Myocyte (in vitro differentiated cells): ENCODE measurements at regions not wholly inside any gene's neighbourhood (a gene's known extent, or its start where the extent isn't known, plus 50 kb on each side); places are given as distances from the start of the nearest gene placed in this dataset.

Experiments
- DNase-seq: peaks from one replicate; pipeline ENCODE4 v3.0.0-alpha.2; 2012; ENCODE audit warnings: low read depth

DNA sequence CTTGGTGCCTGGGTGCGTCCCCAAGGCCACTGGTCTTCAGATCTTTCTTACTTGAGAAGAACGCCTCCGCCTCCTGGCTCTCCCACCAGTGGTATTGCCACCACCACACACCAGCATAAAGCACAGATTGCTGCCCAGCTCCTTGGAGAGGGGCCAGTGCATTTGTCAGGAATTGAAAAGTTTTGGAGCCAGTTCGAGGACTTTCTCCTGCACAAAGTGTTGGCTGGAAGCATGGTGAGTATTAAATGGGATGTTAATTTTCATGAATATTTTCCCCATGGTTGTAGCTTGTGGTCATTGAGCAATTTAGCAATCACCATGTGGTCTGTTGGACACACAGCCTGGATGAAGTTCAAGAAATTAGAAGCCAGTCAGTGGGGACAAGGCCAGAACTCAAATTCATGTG, 684.6 kb upstream of the FANCL start:
- DNase-seq = no peak

DNA sequence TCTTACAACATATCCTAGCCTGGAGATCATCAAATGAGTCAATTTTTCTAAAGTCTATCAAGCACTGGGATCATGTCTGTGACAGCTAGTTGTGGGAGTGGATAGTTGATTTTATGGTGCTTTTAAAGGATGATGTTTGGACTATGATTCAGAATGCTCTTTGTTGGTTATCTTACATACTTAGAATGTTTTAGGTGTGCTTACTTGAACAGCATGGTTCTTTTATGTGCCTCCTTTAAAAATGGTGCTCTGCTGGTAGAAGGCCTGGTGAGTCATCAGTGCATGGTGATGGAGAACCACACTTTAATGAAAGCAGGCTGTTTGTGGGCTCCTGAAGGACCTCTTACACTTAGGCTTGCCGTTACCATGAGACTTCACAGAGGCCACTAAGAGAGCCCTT, 682.7 kb upstream of the FANCL start:
- no peak for DNase-seq

DNA sequence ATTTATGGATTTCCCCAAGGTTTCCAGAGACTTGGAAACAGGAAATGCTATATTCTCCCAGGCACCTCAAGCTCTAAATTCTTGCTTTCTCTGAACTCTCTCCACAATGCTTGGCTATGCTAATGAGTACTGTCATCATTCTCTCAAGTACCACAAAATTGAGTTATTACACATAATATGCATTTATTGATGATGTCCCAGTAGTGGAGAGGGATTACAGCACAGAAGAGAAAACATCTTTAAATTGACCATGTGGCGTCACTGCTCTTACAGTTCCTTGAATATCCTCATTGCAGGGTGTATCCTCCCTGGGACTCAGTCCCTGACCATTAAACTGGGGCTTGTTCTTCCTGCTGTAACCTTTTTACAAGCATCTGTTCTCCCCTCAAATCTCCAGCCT, 681.1 kb upstream of the FANCL start:
- DNase-seq = no peak

DNA sequence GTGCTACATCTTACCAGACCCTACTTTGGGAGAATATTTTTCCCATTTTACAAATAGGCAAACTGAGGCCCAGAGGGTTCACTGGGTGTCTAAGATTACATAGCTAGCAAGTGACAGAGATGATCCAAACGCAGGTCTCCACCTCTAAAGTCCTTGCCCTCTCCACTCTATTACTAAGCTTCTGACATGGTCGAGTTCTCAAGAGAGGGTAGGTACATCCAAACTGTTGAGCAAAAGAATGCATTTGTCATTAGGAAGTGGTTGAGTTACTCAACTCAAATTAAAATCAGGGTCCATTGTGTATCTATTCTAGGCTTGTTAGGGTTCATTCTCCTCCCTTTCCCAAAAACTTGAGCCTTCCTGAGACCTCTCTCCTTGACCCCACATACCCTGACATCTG, 680.6 kb upstream of the FANCL start:
- DNase-seq = no peak

DNA sequence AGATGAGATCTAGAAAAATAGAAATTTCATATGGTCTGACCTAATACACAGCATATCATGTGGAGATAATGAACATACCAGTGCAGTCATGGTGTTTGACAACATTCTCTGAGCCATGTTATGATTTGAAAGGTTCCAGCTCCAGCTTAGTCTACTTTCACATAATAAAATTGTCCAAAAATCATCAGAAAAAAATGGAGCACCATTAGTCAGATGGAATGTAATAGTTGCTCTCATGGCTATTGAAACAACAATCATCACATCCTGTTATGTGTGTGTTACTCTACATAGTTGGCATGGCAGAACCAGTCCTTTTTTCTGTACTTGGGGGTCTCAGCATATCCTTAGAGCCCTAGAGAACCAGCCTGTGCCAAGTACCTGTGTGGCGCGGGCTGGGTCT, 678.9 kb upstream of the FANCL start:
- DNase-seq = no peak

DNA sequence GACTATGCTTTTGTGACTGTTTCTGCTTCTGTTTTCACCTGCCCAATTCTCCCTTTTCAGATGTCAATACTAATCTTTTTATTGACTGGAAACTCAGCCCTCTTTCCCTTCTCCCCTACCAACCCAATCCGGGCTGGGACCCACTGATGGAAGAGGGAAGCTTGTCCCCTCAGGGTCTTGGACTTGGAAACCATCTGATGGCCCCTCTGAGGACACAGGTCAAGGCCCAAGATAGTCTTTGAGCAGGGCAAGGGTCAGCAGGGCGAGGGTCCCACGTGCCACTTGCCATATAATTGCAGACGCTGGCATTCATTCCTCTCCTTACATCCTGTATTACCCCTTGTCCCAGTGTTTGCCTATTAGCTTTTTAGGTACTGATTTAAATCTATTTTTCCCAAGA, 678.2 kb upstream of the FANCL start:
- DNase-seq = no peak

DNA sequence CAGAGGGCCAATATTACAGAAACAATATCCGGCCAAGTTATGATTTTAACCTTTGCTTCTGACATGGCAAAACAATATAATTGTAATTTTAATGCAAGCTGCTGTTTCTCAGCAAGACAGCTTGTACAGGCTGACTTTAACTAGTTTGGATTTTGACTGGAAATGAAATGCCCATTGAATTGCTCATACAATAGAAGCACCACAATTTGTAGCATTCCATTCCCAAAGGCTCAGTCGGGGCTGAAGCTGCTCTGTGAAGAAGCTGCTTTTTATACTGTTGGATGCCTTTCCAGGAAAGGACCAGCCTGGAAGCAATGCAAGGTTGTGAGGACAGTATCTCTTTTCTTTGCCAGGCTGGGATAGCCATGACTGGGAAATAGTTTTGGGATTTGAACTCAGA, 677.0 kb upstream of the FANCL start:
- DNase-seq = no peak

DNA sequence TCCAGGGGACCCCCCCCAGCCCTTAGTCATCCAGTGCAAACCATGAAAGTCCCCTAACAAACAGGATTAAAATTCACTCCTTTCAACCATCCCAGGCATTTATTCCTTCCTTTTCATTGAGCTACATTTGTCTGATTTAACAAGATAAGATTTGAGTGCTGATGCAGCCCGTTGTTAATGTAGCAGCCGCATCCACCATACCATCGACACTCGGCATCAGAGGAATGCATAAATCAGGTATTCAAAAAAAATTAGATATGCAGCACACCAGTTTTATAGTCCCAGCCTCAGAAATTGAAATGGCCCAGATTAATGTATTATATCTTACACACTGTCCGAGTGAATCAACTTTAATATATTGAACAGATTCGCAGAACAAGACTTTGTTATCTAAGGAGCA, 676.5 kb upstream of the FANCL start:
- DNase-seq = no peak

DNA sequence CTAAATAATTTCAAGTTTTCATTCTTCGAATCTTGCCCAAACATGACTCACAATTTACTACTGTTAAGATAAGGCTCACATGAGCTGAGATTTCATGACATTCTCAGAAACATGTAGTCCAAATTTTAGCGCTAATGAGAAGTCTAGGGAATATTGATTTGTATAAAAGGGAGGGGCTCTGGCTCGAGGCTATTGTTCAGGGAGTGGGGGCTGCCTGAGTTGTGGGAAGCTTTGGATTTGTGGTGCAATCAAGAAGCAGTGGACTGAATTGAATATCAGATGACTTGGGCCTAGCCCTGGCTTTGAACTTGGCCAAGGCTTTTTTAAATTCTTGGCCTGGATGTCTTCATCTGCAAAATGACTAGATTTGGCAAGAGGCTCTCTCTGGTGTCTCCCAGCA, 674.9 kb upstream of the FANCL start:
- no peak for DNase-seq

DNA sequence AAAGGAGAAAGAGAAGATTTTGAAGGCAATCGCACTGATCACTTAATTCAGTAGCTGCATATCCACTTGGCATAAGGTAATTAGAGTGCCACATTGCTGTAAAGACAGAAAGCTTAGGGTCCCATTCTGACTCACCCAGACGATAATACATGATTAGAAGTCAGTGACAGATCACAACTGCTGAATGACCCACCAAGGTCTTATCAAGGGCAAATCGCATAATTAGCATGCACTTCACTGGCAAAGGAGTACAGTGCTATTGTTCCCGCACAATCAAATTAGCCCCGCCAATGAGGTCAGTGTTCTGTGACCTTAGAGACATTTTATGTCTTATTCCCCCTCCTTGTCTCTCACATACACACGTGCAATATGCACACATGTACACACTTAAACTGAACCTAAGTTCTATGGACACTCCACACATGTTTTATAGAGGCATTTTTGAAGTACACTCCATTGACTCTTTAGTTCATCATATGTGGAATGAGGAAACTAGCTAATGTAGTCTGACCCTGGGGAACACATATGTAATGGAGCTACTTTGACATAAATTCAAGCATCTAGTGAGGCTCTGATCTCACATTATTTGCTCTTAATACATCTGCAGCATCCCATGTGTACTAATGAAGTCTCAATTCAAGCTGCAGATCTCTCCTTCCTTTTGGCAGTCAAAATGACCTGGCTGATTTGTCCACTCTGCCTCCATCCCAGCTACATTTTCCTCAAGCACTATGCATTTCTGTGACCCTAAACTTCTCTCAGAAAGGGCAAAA, 673.8 kb upstream of the FANCL start:
- DNase-seq = no peak

DNA sequence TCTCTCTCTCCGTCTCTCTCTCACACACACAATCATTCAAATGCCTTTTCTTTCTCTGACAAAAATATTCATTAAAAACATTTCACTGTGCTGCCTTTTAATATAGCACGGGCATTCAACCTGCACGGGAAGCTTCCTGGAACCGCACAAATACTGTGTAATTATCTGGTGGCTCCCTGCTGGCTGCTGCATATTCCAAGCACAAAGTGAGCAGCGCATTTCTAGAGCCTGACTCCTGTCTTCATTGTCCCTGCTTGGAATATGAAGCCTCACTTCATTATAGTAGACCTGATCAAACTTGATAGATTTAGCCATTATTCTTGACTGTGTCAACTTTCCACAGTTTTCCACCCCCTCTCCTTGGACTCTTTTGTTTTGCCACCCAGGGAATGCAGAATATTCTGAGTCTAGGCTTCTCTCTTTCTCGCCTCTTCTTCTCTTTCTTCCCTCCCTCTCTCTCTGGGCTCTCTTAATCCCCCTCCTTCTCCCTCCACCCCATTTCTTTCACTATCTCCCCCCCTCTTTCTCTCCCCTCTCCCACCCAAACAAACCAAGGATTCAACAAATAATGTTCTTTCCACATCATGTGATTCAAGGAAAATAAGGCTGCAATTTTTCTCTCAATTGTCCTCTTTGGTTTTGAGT, 672.1 kb upstream of the FANCL start:
- DNase-seq = no peak

DNA sequence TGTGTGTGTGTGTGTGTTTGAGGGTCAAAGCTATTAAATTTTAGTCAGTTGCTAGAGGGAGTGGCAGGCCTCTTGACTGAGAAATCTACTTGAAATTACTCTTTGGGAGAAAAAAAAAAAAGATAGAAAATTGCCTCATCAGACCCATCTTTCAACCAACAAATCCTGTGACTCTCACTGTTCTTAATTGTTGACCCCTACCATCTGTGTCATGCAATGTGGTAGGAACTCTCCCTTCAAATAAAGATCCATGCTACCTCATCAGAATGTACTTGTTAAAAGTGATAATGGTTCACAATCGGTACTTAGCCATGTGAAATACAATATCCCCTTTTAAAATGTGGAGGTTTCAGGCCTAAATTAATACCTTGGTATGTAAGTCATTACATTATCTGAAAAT, 670.8 kb upstream of the FANCL start:
- DNase-seq = no peak

DNA sequence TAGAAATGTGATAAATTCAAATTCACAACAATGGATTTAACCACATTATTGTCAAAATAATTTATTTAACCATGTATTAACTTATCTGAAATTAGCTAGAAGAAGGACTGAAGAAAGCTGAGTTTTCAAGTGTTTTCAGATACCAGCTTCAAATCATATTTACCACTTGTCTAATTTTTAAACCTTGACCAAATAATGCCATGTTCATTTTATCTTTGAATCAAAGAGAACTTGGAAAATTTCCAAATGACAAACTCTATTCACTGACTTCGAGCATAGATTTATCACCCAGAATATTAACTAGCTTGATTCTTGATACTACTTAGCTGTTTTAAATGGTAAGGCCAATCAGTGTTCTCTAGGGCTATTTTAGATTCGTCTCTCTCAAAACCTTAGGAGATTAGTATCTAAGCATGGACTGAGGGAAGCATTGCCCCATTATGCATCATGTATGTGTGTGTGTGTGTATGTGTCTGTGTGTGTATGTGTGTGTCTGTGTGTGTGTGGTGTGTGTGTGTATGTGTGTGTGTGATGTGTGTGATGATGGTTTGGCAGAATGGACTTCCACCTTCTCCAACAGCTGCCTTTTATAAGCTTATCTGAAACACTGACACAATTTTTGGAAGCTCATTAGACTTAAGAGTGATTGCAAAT, 667.5 kb upstream of the FANCL start:
- no peak for DNase-seq

DNA sequence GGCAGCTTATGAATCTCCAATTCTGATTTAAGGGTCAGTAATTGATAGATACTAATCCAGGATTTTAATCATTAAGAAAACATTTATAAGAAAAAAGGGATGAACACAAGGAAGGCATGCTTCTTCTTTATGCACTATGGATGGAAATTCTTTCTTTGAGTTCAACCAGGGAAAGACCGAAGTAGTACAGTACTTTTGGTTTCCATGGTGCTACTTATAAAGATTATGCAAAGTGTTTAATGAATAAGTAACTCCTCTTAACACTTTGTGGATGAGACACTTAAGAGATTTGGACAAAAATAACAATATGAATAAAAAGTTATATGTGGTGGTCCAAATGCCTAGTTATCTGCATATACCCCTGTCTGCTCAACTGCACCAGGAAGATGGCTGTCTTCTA, 666.5 kb upstream of the FANCL start:
- DNase-seq = no peak

DNA sequence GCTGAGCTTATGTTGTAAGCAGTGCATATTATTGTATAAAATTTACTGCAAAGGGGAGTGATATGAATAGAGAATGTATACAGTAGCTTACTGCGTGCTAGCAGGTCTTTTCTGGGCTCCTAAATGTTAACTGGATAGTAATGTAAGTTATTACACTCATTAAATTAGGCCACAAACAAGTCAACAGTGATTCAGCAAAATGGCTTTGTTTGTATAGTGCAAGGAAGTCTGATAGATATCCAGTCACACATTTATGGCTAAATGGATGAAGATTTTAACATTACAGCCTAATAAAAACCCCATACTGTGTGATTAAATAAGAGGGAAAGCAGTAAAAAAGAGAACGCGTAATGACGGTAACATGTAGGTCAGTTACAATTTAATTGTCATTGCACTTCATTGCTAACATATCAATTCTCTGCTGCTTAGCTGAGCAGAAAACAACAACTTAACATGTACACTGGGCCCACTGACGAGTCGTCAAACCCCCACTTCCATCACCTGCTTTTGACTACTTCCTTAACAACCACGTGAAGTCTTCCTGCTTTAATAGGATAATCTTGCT, 665.0 kb upstream of the FANCL start:
- no peak for DNase-seq

DNA sequence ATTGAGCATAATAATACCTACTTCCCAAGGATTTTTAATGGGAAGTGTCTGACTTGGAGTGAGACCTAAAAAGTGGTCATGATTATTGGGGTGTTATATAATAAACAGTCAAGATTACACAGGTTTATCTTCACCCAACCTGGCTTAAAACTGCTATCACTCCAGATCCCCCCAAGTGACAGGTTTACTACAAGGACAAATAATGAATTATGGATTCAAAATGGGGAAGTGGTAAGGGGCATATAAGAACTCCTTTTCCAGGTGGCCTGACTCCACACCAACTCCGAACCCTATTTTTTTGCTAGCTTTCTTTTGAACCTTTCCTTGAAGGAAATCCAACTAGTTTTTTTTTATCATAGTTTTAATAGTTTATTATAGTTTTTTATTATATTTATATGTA, 663.0 kb upstream of the FANCL start:
- DNase-seq = no peak

DNA sequence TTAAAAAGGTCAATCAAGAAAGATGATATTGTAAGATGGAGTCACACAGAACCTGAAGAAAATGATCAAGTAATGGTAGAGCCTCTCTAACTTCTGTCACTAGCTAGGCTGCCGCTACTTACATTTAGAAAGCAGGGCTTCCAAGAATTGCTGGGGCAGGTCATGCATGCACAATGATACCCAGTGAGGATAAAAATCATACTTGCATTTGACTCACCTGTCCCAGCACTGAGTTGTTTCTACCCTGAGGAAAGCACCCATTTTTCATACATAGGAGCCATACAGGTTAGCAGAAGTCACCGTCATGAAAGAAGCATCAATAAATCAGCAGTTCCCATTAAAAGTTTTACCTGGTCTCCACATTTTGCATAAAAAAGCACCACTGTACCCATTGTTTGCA, 662.3 kb upstream of the FANCL start:
- no peak for DNase-seq

DNA sequence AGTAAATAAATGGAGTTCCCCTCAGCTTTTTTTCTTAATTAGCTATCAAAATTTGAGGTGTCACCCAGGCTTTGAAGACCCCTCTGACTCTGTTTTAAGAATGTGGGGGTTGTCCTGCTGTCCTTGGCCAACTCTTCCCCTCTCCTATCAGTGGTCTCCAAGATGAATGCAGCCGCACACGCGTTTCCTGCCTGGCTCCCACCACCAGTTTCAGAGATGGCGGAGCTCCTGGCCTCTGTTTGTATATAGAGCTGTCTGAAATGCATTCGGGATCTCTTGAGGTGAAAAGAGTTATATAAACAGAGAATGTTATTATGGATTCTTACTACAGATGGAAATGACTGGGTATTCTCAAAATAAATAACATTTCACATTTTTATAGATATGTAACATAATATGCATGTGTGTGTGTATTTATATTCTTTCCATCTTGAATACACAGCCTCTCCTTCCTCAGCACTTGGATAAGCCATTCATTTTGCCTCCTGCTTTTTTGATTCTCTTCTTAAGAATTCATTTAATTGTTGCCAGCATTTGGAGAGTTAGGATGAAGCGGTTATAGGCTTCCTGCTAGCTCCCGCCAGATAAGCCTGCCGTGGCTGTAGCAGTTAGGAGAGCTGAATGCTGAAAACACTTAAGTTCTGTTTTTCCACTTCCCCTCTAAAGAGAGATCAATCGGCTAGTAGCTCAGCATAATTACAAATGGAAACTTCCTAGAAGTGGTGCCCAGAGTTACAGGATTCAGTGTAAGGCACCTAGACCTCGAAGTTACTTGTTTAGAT, 659.3 kb upstream of the FANCL start:
- DNase-seq = no peak

DNA sequence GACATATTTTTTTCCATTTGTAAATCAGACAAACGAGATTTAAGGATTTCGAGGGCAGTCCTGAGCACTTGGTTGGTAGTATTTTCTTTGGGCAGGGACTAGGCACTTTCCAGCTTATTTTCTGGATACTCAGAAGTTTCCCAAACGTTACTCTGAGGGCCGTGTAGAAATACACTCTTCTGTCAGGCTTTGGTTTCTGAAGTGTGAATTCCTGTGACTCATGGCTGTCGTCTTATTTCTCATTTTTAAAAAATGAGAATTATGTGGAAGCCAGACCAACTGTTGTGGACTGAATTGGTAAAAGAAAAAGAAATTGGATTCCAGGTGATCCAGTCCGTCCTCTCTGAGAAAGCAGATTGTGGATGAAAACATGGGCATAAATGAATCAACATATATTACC, 658.6 kb upstream of the FANCL start:
- DNase-seq = peak; percentile 8

DNA sequence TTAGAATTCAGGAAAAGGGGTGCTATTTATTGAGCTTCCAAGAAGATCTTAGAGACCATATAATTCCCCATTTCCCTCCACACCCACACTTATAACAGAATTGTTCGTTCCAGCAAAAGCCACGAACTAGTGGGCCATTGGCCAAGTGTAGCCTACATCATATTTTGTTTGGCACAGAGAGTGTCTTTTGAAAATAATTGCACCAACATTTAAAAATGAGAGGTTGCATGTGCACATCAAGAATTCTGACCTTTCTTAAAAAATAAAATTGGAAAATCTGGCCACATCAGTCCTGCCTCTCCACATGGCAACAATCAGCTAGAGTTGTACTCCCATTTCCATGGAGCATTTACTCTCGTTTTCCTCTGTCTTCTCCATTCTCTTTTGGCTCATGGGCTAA, 655.5 kb upstream of the FANCL start:
- no peak for DNase-seq

DNA sequence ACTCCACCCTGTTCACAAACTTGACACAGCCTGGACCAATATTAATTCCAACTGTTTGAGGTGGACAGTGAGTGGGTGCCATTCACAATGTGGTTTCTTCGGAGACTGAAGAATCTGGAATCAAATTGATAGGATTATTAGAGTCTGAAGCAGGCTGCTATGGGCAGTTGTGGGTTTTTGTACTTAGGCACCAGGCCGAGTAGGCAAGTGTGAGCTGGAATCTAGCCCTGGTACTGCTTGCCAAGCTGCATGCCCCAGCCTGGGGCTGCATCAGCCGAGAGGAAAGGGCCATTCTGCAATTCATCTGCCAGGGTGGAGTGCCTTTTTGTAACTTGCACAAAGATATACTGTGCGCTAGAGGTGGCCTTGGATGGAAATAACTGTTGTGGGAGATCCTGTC, 654.7 kb upstream of the FANCL start:
- DNase-seq = peak; percentile 47
